Adrenal gland (tissue), 9 donors: ENCODE measurements at regions not wholly inside any gene's neighbourhood (a gene's known extent, or its start where the extent isn't known, plus 50 kb on each side); places are given as distances from the start of the nearest gene placed in this dataset.

Experiments
- DNase-seq, 7 donors: peaks; one replicate each; pipeline ENCODE4 v3.0.0-alpha.2; 2019 to 2020
- H3K27ac ChIP-seq, 5 donors: fragments of 200-600 bp; sonication (generic) in 4 of 5; 1 replicate in 3 of 5; 2 replicates in 2 of 5; pipeline versions ENCODE4 v1.5.1 to v1.8.0; 2016 to 2020; ENCODE audit warnings: mild to moderate bottlenecking in 1 of 5
- H3K27me3 ChIP-seq: fragments of 200-600 bp; 2 replicates; pipeline ENCODE4 v1.8.0; 2021
- H3K36me3 ChIP-seq, 2 donors: fragments of 200-600 bp; replicated peaks in 1 of 2; 1 replicate in 1 of 2; 2 replicates in 1 of 2; pipeline versions ENCODE4 v1.5.1 to v1.8.0; 2018 to 2022
- H3K4me1 ChIP-seq, 2 donors: fragments of 200-600 bp; replicated peaks in 1 of 2; 1 replicate in 1 of 2; 2 replicates in 1 of 2; pipeline versions ENCODE4 v1.5.1 to v1.8.0; 2018 to 2021
- H3K4me3 ChIP-seq, 4 donors: fragments of 200-600 bp; sonication (generic) in 3 of 4; one replicate each; pipeline ENCODE4 v1.5.1; 2016 to 2018
- H3K9me3 ChIP-seq, 3 donors: fragments of 200-600 bp; sonication (generic) in 1 of 3; replicated peaks in 1 of 3; 1 replicate in 2 of 3; 2 replicates in 1 of 3; pipeline versions ENCODE4 v1.5.1 to v1.8.0; 2016 to 2021
- CTCF ChIP-seq, 6 experiments: fragments of 450-650 bp in 4 of 6; fragments of 200-600 bp in 2 of 6; sonication (generic) in 1 of 6; IDR thresholded peaks; 1 replicate in 5 of 6; 2 replicates in 1 of 6; pipeline versions ENCODE4 v1.5.1 to v1.8.0; 2016 to 2021; ENCODE audit warnings: antibody characterized with exemption in 6 of 6, mild to moderate bottlenecking in 2 of 6, moderate library complexity in 1 of 6
- POLR2A ChIP-seq, 2 donors: fragments of 450-650 bp; IDR thresholded peaks; one replicate each; pipeline ENCODE4 v1.6.1; 2017; ENCODE audit warnings: antibody characterized with exemption in 2 of 2, mild to moderate bottlenecking in 2 of 2, moderate library complexity in 1 of 2
- WGBS, 4 donors: extraction: QIAGEN DNeasy Blood & Tissue Kit in 2 of 4; methylation state at CpG; one replicate each; pipeline versions ENCODE4 v1.1.5 to v1.1.7; 2013 to 2017; 5-methylcytosine and 5-hydroxymethylcytosine counted together
- intact Hi-C, 2 donors: fragments of 100-400 bp; cut with DNase I; formaldehyde crosslinking; loops; one replicate each; pipeline versions ENCODE4 v1.14.1 to v1.15.0; 2022 to 2023
- donor health status: healthy with polysubstance abuse.
- donor health status: Bipolar disorder and iron deficiency.
- donor health status: DM: yes; HTN: yes; CAD: no.
- donor health status: DM: no; HTN: no; CAD: no.
- donor health status: DM: no; HTN: no; CAD: no.

- DNase-seq = no peak
- no peaks in the 10 kb centered on the region for H3K27me3 ChIP-seq
- no peaks in the 10 kb centered on the region for H3K4me1 ChIP-seq
- no peak overlapping the region for H3K27ac ChIP-seq
- no peak overlapping the region for H3K4me3 ChIP-seq
- intact Hi-C loops = no loop called here
- no peaks in the 10 kb centered on the region for H3K36me3 ChIP-seq
- no peaks in the 10 kb centered on the region for H3K9me3 ChIP-seq
- WGBS, 4 donors = 26 to 65% (median 40%) methylated on average over 1 of the region's 1 CpG
- no peak for TF ChIP-seq POLR2A (IDR thresholded peaks at IDR 0.05)
These were observed 144.0 kb upstream of the OPCML start for GRCh38 chr11:133676265-133676664.

- Histone ChIP-seq H3K27ac (no peak overlapping the region), H3K4me3 (no peak overlapping the region), H3K4me1 (no peaks in the 10 kb centered on the region), H3K36me3 (no peaks in the 10 kb centered on the region), H3K9me3 (no peaks in the 10 kb centered on the region), H3K27me3 (no peaks in the 10 kb centered on the region)
- WGBS, 4 donors = 53 to 65% (median 62%) methylated on average over 12 of the region's 12 CpGs
- TF ChIP-seq CTCF (IDR thresholded peaks at IDR 0.05) (no peak), POLR2A (IDR thresholded peaks at IDR 0.05) (no peak)
- no peak for DNase-seq
- intact Hi-C loops = no loop called here
These were observed 137.2 kb upstream of the OPCML start for GRCh38 chr11:133669371-133670053.

GRCh38 chr11:133663135-133663985 lies 131.1 kb upstream of the OPCML start:
- TF ChIP-seq CTCF (IDR thresholded peaks at IDR 0.05) = no peak
- no peak for TF ChIP-seq POLR2A (IDR thresholded peaks at IDR 0.05)
- no peak for DNase-seq
- H3K36me3 ChIP-seq = no peaks in the 10 kb centered on the region
- intact Hi-C loops = no loop called here
- no peaks in the 10 kb centered on the region for H3K4me1 ChIP-seq
- no peak overlapping the region for H3K4me3 ChIP-seq
- 65 to 72% (median 68%) methylated on average over 13 of the region's 13 CpGs for WGBS, 4 donors
- H3K27me3 ChIP-seq = peaks cover 3% of the 10 kb centered on the region
- H3K27ac ChIP-seq = no peak overlapping the region
- H3K9me3 ChIP-seq = no peaks in the 10 kb centered on the region

- Histone ChIP-seq H3K4me1 (no peaks in the 10 kb centered on the region), H3K9me3 (no peaks in the 10 kb centered on the region)
- WGBS, 4 donors = 60 to 86% (median 83%) methylated on average over 9 of the region's 9 CpGs
These were observed 129.5 kb upstream of the OPCML start for GRCh38 chr11:133661846-133662245.

More at GRCh38 chr11:133661846-133662245, 129.5 kb upstream of the OPCML start:
- H3K36me3 ChIP-seq = no peaks in the 10 kb centered on the region
- H3K4me3 ChIP-seq = no peak overlapping the region
- no peak overlapping the region for H3K27ac ChIP-seq
- no peak for TF ChIP-seq CTCF (IDR thresholded peaks at IDR 0.05)
- no peak for TF ChIP-seq POLR2A (IDR thresholded peaks at IDR 0.05)
- no peak for DNase-seq
- H3K27me3 ChIP-seq = peaks cover 3% of the 10 kb centered on the region
- intact Hi-C loops = no loop called here
